ENCODE measurements at regions not wholly inside any gene's neighbourhood (a gene's known extent, or its start where the extent isn't known, plus 50 kb on each side); places are given as distances from the start of the nearest gene placed in this dataset.
"Not testable (repeated sequence)": the region's sequence is repeated elsewhere in the genome, so short reads cannot be mapped to it uniquely, and the experiment has no call there.

GRCh38 chr2:7517088-7517487, 599.9 kb downstream of the RNF144A start:
- DNase-seq (ENCODE audit: low read depth) = peak; percentile 66

GRCh38 chr2:7517851-7518250, 600.6 kb downstream of the RNF144A start:
- no peak for DNase-seq (ENCODE audit: low read depth)

GRCh38 chr2:7523481-7524120, 606.4 kb downstream of the RNF144A start:
- DNase-seq (ENCODE audit: low read depth) = peak; percentile 16

DNA sequence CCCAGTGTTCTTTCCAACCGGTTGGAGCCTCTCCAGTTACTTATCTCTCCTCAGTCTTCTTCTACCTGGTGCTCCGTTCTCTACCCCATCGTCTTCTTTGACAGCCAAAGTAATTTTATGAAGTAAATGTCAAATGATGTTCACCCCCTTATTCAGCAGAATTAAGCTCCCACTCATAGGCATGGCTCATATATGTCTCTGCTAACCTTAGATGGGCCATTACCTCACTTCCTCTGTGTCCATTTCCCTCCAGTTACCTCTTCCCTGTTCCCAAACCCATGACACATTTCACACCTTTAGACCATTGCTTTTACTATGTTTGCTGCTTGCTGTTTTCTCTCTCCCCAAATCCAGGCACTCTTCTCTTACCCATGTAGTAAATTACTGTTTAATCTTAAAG, 607.0 kb downstream of the RNF144A start:
- no peak for DNase-seq (ENCODE audit: low read depth)

DNA sequence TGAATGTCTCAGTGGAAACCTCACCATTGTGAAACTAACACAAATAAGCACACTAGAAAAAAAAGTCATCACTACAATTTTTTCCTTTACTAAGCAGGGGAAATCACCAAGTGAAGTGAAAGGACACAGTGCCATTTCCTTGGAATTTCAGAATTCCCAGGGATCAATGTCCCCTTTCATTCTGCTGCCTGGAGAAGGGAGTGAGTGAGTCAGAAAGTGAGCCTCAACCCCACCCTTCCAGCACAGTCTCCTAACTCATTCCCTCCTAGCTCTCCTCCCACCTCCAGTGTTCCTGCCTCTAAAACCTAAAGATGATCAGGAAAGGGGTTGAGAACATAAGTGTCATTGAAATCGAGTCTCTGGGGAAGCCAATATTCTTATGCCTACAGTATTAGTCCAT, 608.5 kb downstream of the RNF144A start:
- peak; percentile 61 for DNase-seq (ENCODE audit: low read depth)

GRCh38 chr2:7527165-7527722, 610.0 kb downstream of the RNF144A start:
- DNase-seq (ENCODE audit: low read depth) = no peak

- peak; percentile 37 for DNase-seq (ENCODE audit: low read depth)
Measured at GRCh38 chr2:7530001-7530400, 612.8 kb downstream of the RNF144A start.

DNA sequence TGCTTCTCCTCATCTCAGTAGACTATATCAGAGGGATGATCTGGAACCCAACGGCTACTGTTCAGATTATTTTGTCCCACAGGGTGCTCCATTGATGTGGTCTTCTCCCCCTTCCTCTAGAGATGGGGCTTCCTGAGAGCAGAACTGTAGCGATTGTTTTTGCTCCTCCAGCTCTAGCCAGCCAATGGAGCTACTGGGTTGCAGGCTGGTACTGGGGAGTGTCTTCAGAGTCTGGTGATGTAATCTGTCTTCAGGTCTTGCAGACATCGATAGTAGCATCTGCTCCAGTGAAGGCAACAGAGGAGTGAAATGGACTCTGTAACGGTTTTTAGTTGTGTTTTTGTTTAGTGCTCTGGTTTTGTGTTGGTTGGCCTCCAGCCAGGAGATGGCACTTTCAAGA, 621.9 kb downstream of the RNF144A start:
- DNase-seq (ENCODE audit: low read depth) = peak; percentile 3

DNA sequence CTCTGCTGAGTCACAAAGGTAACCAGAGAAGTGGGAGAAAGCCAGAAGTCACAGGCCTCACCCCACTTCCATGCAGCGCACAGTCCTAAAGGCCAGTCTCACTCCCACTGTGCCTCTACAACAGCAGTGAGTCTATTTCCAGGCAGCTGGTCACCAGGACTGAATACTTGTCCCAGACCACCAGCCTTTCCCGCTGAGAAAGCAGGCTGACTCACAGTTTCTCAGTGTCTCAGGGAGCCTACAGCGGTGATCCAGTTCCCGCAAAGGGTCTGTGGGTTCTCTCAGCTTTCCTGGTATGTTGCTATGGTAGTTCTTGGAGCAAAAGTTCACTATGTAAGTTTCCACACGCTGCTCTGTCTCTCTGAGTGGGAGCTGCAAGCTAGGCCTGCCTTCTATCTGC, 622.5 kb downstream of the RNF144A start:
- DNase-seq (ENCODE audit: low read depth) = peak; percentile 92

DNA sequence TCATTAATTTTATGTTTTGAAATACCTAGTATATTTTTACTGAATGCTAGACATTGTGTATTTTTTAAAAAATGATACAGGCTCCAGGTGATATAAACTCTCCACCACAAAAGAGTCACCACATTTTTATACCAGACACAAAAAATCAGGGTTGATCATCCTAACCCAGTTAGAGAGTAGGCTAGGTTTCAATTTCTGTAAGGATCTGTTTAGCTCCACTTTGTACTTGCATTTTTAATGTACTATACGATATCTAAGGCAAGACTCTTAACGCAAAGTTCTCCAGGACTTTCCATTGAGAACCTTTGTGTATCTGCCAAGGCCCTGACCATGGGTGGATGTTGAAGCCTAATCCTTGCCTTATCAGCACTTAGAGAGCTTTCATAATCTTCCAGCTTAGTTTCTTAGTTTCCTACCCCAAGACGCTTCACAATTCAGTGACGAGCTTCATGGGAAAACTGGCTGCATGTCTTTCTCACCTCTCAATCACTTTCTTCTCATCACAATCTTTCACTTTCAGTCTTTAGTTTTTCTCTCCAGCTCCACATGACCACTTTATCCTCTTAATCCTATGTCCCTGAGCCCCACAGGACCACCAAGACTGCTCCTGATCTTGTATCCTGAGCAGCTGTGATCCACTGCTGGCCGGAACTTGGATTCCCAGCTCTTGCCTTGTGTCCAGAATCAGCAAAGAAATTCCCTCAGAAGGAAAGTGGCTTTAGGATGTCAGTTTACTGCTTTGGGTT, 635.8 kb downstream of the RNF144A start:
- no peak for DNase-seq (ENCODE audit: low read depth)

GRCh38 chr2:7555260-7555659, 638.0 kb downstream of the RNF144A start:
- DNase-seq (ENCODE audit: low read depth) = no peak

DNA sequence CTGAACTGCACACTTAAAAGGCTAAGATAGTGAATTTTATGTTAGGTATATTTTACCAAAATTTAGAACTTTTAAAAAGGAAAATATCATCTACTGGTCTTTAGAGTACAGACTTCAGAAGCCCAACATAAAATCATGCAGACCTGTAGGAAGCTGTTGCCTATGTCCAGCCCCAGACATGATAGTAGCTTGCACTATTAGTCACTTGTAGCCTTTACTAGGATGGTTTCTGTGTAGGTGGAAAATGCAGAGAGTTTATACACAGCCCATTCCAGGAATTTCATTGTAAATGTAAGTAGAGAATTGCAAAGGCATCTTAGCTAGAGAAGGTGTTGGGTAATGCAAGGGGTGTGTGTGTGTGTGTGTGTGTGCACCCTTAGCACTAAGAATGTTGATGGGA, 640.2 kb downstream of the RNF144A start:
- no peak for DNase-seq (ENCODE audit: low read depth)

DNA sequence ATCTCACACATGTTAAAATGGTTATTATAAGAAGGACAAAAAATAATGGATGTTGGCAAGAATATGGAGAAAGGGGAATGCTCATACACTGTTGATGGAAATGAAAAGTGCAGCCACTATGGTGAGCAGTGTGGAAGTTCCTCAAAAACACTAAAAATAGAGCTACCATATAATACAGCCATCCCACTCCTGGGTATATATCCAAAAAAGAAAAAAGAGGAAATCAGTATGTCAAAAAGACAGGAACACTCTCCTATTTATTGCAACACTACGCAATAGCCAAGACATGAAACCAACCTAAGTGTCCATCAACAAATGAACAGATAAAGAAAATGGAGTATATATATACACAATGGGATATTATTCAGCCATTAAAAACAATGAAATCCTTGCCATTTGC, 642.6 kb downstream of the RNF144A start:
- DNase-seq (ENCODE audit: low read depth) = no peak

DNA sequence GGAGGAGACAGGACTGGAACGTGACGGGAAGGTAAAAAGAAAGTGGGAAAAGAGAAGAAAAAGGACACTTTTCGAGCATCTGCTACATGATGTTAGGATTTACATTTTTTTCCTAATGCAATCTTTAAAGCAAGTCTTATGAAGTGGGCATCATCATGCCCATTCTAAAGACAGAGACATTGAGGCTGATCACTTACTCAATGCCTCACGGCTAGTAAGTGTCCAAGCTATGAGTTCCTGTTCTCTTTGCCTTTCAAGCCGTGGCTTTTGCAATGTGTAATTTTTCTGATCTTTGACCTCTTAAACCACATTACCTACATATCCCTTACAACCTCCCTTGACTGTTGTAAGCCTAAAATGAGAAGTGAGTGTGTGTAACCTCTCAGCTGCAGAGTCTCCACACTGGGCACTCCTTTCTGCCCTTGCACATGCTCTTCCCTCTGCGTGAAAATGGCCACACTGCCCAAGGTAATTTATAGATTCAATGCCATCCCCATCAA, 649.2 kb downstream of the RNF144A start:
- no peak for DNase-seq (ENCODE audit: low read depth)

DNA sequence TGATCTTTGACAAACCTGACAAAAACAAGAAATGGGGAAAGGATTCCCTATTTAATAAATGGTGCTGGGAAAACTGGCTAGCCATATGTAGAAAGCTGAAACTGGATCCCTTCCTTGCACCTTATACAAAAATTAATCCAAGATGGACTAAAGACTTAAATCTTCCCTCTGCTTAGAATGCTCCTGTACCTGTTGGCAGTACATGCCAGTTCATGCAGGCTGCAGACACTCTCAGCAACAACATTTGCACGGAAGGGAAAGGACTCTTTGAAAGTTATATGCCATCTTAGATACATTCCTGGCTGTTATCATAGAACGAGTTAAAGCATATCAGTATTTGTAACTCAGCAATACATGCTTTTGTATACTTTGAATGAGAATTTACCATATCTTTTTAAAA, 649.9 kb downstream of the RNF144A start:
- DNase-seq (ENCODE audit: low read depth) = not testable (repeated sequence)

DNA sequence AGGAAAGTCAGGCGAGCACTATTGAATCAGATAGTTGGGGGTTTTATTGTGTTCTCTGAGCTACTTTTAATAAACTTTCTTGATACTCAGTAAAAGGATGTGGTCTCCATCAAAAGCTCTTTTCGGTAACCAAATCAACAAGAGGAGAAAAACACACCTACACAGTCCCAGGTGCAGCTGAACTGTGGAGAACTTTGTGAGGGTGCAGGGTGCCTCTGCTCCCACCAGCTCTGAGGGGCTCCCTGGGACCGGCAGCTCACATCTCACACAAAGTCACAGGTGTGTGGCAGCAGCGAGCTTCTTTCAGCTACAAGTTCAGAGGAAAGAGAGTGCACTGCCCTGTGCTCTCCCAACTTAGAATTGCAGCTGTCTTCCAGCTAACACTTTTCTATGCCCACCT, 650.4 kb downstream of the RNF144A start:
- no peak for DNase-seq (ENCODE audit: low read depth)

DNA sequence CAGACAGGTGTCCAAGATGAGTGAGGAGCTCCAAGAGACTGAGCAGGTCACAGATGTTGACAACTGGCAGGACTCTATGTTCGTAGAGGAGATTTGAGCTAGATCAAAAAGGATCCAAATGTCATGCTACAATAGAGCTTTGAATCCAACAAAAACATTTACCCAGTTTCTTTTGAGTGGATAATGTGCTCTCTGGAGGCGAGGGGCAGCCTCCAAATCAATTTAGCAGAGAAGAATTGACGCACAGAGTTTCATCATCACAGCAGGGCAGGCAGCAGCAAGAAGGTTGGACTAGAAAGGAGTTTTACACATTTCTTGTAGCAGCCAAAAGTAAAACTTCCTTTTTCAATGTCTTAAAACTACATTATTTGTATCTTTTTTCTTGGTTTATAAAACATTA, 653.0 kb downstream of the RNF144A start:
- DNase-seq (ENCODE audit: low read depth) = no peak

DNA sequence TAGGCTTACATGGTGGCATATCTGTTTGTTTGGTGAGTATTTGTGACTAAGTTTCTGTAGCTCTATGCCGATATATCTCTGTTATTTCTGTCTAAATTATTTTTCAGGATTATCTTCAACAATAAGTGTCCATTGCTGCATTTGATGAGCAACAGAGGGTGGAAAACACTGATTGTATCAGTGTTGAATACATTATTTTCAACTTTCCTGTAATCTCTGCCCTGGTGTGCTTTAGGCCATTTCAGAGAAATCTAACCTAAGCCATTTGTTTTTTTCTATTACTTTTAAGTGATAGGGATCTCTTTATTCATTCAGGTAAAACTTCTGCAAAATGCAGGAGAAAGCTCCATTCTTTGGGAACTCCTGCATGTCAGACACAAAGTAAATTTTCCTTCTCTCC, 654.5 kb downstream of the RNF144A start:
- no peak for DNase-seq (ENCODE audit: low read depth)

DNA sequence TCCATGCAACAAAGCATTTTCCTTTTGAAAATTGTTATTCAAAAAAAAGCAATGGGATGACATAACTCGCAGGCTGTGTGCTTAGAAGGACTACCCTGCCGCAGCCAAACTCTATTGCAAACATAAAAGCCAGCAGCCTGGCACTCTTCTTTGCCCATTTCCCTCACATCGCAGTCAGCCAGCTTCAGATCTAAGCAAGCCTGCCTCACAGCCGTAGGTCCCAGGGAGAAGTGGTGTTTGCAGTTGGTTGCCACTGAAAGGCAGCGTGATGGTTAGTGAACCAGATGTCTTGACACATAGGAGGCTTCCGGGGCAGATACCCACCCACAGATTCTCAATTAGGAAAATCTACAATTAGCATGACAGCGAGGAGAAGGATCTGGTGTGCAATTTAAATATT, 655.2 kb downstream of the RNF144A start:
- no peak for DNase-seq (ENCODE audit: low read depth)

- no peak for DNase-seq (ENCODE audit: low read depth)
Measured at GRCh38 chr2:7573166-7573825, 656.1 kb downstream of the RNF144A start.

DNA sequence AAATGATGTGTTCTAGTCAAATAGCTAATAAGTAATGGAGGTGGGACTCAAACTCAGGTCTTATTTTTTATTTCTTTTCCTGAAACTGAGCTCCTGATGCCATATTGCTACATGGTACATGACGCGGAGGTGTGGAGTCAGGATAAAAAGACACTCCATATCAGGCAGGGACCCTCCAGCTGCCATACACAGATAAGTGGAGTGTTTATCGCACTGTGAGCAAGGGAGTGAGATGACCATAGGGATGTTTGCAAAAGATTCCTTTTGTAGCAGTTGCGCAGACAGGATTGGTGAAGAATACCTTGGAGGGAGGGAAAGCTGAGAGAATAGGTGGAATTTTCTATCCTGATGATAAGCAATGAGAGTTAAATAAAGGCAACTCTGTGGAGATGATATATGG, 657.2 kb downstream of the RNF144A start:
- DNase-seq (ENCODE audit: low read depth) = no peak

DNA sequence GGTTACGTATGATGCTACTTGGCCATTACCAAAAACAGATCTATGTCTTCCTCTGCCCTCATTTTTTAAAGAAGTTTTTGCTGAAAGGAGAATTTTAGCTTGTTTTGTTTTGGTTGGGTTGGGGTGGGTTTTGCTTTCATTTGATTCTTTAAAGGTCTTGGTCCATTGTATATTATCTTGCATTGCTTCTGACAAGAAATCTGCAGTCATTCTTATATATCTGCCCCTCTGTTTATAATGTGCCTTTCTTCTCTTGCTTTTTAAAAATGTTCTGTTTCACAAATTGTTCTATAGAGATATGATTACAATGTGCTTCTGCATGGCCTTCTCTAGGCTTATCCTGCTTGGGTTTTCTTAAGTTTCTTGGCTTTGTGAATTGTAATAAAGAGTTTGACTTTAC, 660.6 kb downstream of the RNF144A start:
- no peak for DNase-seq (ENCODE audit: low read depth)

Data from HT1080 (cell line).